Osteocyte (in vitro differentiated cells): ENCODE measurements at regions not wholly inside any gene's neighbourhood (a gene's known extent, or its start where the extent isn't known, plus 50 kb on each side); places are given as distances from the start of the nearest gene placed in this dataset.

ENCODE experiments used
- DNase-seq: peaks from one replicate; pipeline ENCODE4 v3.0.0; 2021; ENCODE audit warnings: mixed read lengths; ENCODE audit not compliant: unreplicated experiment; ENCODE audit errors: extremely low spot score
- H3K27ac Mint-ChIP-seq: one replicate; pipeline ENCODE4 v1.8.0; 2021; ENCODE audit warnings: mild to moderate bottlenecking, mixed read lengths; ENCODE audit not compliant: unreplicated experiment
- H3K27me3 Mint-ChIP-seq: one replicate; pipeline ENCODE4 v1.8.0; 2021; ENCODE audit warnings: mixed read lengths; ENCODE audit not compliant: unreplicated experiment
- H3K36me3 Mint-ChIP-seq: one replicate; pipeline ENCODE4 v1.8.0; 2021; ENCODE audit warnings: mixed read lengths; ENCODE audit not compliant: unreplicated experiment
- H3K4me1 Mint-ChIP-seq: one replicate; pipeline ENCODE4 v1.8.0; 2021; ENCODE audit warnings: mixed read lengths; ENCODE audit not compliant: unreplicated experiment
- H3K4me3 Mint-ChIP-seq: one replicate; pipeline ENCODE4 v1.8.0; 2021; ENCODE audit warnings: mild to moderate bottlenecking, moderate library complexity, mixed read lengths; ENCODE audit not compliant: unreplicated experiment
- H3K9me3 Mint-ChIP-seq: one replicate; pipeline ENCODE4 v1.8.0; 2021; ENCODE audit warnings: mixed read lengths; ENCODE audit not compliant: unreplicated experiment
- TF ChIP-seq, protein P1 (sequence below): fragments of 200-600 bp; sonication (generic); IDR thresholded peaks from 2 replicates; pipeline ENCODE4 v1.5.0; 2021; ENCODE audit warnings: antibody characterized with exemption, mild to moderate bottlenecking, moderate library complexity

DNA sequence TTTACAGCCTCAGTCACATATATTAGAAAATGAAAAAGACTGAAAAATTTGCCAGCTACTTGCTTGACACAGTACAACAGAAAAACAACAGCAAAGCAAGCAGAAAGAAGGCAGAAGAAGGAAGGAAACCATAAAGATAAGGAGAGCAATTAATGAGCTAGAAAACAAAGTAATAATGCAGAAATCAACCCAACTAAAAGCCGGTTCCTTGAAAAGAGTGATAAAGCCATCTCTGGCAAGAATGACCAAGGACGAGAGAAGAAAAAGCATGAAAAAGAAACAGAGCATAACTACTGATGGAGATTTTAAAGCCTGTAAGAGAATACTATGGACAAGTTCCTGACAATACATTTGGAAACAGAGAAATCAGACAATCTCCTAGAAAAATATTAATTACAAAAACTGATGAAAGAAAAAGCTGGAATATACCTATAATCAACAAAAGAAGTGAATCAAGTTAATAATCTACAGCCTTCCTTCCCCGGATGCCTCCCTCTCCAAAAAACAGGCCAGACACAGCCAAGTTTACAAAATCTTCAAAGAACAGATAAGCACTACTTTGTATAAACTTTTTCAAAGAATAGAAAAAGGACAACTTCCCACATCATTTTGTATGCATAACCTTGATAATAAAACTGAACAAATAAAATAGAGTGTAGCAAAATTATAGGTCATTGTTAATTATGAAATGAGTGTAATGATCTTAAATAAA is 204.0 kb downstream of the BAMBI start:
- TF ChIP-seq, protein P1, sequence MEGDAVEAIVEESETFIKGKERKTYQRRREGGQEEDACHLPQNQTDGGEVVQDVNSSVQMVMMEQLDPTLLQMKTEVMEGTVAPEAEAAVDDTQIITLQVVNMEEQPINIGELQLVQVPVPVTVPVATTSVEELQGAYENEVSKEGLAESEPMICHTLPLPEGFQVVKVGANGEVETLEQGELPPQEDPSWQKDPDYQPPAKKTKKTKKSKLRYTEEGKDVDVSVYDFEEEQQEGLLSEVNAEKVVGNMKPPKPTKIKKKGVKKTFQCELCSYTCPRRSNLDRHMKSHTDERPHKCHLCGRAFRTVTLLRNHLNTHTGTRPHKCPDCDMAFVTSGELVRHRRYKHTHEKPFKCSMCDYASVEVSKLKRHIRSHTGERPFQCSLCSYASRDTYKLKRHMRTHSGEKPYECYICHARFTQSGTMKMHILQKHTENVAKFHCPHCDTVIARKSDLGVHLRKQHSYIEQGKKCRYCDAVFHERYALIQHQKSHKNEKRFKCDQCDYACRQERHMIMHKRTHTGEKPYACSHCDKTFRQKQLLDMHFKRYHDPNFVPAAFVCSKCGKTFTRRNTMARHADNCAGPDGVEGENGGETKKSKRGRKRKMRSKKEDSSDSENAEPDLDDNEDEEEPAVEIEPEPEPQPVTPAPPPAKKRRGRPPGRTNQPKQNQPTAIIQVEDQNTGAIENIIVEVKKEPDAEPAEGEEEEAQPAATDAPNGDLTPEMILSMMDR: no peak
- DNase-seq: no peak
- Mint-ChIP-seq H3K27me3 (no peaks in the 10 kb centered on the region), H3K4me1 (peaks cover 6% of the 10 kb centered on the region), H3K27ac (no peak overlapping the region), H3K9me3 (no peaks in the 10 kb centered on the region), H3K36me3 (no peaks in the 10 kb centered on the region), H3K4me3 (no peak overlapping the region)

DNA sequence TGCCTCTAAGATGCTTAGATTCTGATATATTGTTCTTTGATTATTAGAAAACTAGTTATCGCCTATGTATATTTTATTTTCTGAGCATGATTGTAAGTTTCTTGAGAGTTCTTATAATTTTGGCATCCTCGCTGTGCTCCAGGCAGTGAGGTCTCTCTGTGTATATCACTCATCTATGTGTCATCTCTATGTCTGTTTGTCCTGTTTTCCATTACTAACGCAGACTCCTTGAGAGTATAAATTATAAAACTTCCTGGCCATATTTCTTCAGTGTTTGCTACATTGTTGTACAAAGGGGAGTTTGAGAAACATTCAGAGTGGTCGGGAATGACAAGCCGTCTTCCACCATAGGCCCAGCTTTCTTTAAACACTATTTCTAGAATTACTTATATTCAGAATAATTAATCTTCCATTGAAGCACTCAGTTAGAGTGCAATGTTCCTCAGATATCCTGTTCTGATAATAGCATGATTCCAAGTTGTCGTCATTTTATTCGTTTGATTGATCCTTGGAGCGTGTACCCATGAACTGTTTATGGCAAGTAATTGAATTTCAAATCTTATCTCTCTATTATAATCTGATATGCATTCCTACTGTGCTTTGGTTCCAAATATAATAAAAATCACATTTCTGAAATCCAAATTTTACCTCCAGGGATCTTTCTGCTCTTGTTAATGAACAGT is 206.6 kb downstream of the BAMBI start:
- no peaks in the 10 kb centered on the region for H3K9me3 Mint-ChIP-seq
- H3K4me3 Mint-ChIP-seq: no peak overlapping the region
- H3K36me3 Mint-ChIP-seq: no peaks in the 10 kb centered on the region
- peaks cover 6% of the 10 kb centered on the region for H3K4me1 Mint-ChIP-seq
- TF ChIP-seq, protein P1: no peak
- H3K27ac Mint-ChIP-seq: no peak overlapping the region
- no peak for DNase-seq
- H3K27me3 Mint-ChIP-seq: no peaks in the 10 kb centered on the region

DNA sequence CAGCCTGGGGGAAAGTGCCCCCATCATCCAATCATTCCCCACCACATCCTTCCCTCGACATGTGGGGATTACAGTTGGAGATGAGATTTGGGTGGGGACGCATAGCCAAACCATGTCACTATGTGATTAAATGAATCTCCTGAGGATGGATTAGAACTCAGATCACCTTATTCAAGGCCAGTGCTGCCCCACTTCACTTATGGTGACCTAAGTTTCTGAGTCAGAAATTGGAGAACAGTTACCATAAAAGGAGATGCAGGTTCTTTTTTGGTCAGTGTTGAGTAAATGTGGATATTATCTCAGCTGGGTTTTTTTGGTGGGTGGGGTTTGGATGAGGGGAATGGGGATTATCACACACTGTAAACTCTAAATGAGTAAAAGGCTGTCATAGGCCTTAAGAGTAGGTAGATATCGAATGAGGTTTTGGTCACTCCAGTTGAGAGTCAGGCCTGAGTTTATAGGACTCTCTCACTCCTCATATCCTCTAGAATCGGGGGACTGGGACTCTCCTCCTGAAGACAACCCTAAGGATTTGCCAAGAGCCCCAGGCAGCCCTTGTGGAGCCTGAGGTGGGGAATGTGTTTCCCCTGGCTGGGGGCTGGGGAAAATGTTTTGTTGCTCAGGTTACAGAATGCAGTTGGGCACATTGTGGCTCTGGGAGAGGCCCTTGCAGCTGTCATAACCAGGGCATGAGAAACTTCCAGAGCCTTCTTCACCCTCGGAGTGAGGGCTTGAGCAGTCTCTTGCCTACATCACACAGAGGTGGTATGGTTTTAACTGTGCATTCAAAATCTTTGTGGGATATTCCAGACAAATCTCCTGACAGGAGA is 213.0 kb downstream of the BAMBI start:
- no peaks in the 10 kb centered on the region for H3K36me3 Mint-ChIP-seq
- no peak for DNase-seq
- H3K9me3 Mint-ChIP-seq: no peaks in the 10 kb centered on the region
- no peak overlapping the region for H3K27ac Mint-ChIP-seq
- no peak overlapping the region for H3K4me3 Mint-ChIP-seq
- TF ChIP-seq, protein P1: no peak
- H3K4me1 Mint-ChIP-seq: peaks cover 16% of the 10 kb centered on the region
- no peaks in the 10 kb centered on the region for H3K27me3 Mint-ChIP-seq

DNA sequence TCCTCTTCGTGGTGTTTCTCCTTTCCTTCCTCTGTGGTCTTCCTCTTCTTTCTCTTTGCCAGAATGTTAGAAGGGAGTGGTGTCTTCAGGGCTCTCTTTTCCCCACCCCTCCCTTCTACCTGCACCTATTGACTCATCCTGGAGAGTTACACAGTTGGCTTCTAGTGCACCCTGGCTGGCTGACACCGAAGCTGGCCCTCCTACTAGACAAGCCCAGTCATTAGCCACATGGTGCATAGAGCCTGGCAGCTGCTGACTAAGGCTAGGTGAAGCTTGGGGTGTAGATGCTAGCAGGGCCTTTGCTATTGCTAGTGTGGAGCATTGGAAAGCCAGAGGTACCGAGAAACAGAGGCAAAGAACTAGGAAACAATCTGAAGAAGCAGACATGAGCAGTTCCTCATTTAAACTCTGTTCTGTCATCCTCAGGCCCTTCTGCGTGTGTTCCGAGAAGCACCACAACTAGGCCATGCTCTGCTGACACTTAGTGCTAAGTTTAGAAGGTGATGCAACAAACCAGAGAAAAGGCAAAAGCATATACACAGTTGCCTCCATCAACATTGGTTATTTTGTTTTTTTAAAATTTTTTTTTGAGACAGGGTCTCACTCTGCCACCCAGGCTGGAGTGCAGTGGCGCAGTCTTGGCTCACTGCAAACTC is 213.9 kb downstream of the BAMBI start:
- no peak overlapping the region for H3K27ac Mint-ChIP-seq
- H3K27me3 Mint-ChIP-seq: no peaks in the 10 kb centered on the region
- H3K4me1 Mint-ChIP-seq: peaks cover 16% of the 10 kb centered on the region
- no peak for DNase-seq
- no peak overlapping the region for H3K4me3 Mint-ChIP-seq
- no peaks in the 10 kb centered on the region for H3K9me3 Mint-ChIP-seq
- H3K36me3 Mint-ChIP-seq: no peaks in the 10 kb centered on the region
- TF ChIP-seq, protein P1: no peak
